Activated CD4-positive, alpha-beta memory T cell treated with anti-CD3 and anti-CD28 coated beads, Interleukin-2, amount 10 ng/mL, durations not matched to agents 7 days and 5 days (primary cell): ENCODE measurements at regions not wholly inside any gene's neighbourhood (a gene's known extent, or its start where the extent isn't known, plus 50 kb on each side); places are given as distances from the start of the nearest gene placed in this dataset.
"Not testable (repeated sequence)": the region's sequence is repeated elsewhere in the genome, so short reads cannot be mapped to it uniquely, and the experiment has no call there.

ENCODE experiments used
- CTCF ChIA-PET: fragments of 350-600 bp; sonication (Branson Sonifier 250); formaldehyde crosslinking; loops from one replicate; lab custom pipeline; 2021; ENCODE audit warnings: antibody characterized with exemption, inconsistent platforms; lab: Charles Lee
- POLR2A ChIA-PET: fragments of 350-600 bp; sonication (Branson Sonifier 250); formaldehyde crosslinking; loops from one replicate; lab custom pipeline; 2021; ENCODE audit warnings: antibody characterized with exemption; lab: Charles Lee
- DNase-seq: peaks from one replicate; pipeline ENCODE4 v3.0.0-alpha.2; 2020
- H3K27ac Mint-ChIP-seq: one replicate; pipeline ENCODE4 v1.8.0; 2021; ENCODE audit warnings: mild to moderate bottlenecking, mixed read lengths
- H3K27me3 Mint-ChIP-seq: one replicate; pipeline ENCODE4 v1.8.0; 2021; ENCODE audit warnings: mixed read lengths
- H3K36me3 Mint-ChIP-seq: one replicate; pipeline ENCODE4 v1.8.0; 2021; ENCODE audit warnings: low read depth, mixed read lengths
- H3K4me1 Mint-ChIP-seq: one replicate; pipeline ENCODE4 v1.8.0; 2021; ENCODE audit warnings: mixed read lengths
- H3K4me3 Mint-ChIP-seq: one replicate; pipeline ENCODE4 v1.8.0; 2021; ENCODE audit warnings: mild to moderate bottlenecking, mixed read lengths
- H3K9me3 Mint-ChIP-seq: one replicate; pipeline ENCODE4 v1.8.0; 2021; ENCODE audit warnings: mixed read lengths

DNA sequence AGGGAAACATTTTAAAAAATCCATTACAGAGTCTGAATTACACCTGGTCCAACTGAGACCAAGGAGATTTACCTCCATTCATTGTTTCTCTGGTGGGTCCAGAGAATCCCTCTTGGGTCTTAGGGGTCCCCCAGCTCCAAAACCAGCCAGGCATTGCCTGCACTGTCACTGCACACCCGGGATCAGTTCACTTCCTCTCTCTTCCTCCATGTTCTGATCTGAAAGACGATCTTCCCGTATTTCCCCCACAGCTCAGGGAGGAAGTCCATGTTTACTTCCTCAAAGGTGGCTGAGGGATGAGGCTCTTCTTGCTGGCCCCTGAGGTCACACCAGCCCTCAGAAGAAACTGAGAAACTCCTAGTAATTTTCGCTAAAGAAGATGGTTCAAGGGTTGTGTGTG lies 159.7 kb downstream of the BMP7 start:
- Mint-ChIP-seq H3K9me3 (no peaks in the 10 kb centered on the region), H3K36me3 (no peaks in the 10 kb centered on the region), H3K4me3 (no peak overlapping the region), H3K27ac (no peak overlapping the region), H3K27me3 (no peaks in the 10 kb centered on the region), H3K4me1 (no peaks in the 10 kb centered on the region)
- DNase-seq: no peak
- CTCF ChIA-PET: no interaction called here
- POLR2A ChIA-PET: no interaction called here

DNA sequence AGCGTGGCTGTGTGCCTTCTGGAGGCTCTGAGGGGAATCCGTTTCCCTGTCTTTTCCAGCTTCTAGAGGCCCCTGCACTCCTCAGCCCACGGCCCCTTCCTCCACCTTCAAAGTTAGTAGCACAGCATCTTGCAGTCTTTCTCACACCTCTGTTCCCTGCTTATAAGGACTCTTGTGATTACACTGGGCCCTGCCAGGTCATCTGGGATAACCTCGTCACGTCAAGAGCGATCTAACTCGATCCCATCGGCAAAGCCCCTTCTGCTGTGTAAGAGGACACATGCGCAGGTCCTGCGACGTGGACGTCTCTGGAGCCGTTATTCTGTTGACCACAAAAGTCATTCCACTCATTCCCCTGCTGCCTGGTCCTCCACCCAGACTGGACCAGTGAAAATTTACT lies 159.2 kb downstream of the BMP7 start:
- POLR2A ChIA-PET: no interaction called here
- Mint-ChIP-seq H3K9me3 (no peaks in the 10 kb centered on the region), H3K4me1 (no peaks in the 10 kb centered on the region), H3K36me3 (no peaks in the 10 kb centered on the region), H3K27ac (no peak overlapping the region), H3K27me3 (no peaks in the 10 kb centered on the region), H3K4me3 (no peak overlapping the region)
- DNase-seq: no peak
- CTCF ChIA-PET: no interaction called here

GRCh38 chr20:57108218-57108617 lies 158.2 kb downstream of the BMP7 start:
- Mint-ChIP-seq H3K36me3 (no peaks in the 10 kb centered on the region), H3K27ac (no peak overlapping the region), H3K4me1 (no peaks in the 10 kb centered on the region), H3K4me3 (no peak overlapping the region), H3K27me3 (no peaks in the 10 kb centered on the region), H3K9me3 (no peaks in the 10 kb centered on the region)
- ChIA-PET POLR2A (no interaction called here), CTCF (no interaction called here)
- no peak for DNase-seq

GRCh38 chr20:57108742-57109570 lies 157.5 kb downstream of the BMP7 start:
- ChIA-PET POLR2A (no interaction called here), CTCF (no interaction called here)
- Mint-ChIP-seq H3K27ac (no peak overlapping the region), H3K27me3 (no peaks in the 10 kb centered on the region), H3K9me3 (no peaks in the 10 kb centered on the region), H3K4me1 (no peaks in the 10 kb centered on the region), H3K4me3 (no peak overlapping the region), H3K36me3 (no peaks in the 10 kb centered on the region)
- no peak for DNase-seq

GRCh38 chr20:57109571-57109953 lies 156.9 kb downstream of the BMP7 start:
- Mint-ChIP-seq H3K27ac (no peak overlapping the region), H3K4me1 (no peaks in the 10 kb centered on the region), H3K9me3 (no peaks in the 10 kb centered on the region), H3K36me3 (no peaks in the 10 kb centered on the region), H3K4me3 (no peak overlapping the region), H3K27me3 (no peaks in the 10 kb centered on the region)
- CTCF ChIA-PET: no interaction called here
- POLR2A ChIA-PET: no interaction called here
- no peak for DNase-seq

DNA sequence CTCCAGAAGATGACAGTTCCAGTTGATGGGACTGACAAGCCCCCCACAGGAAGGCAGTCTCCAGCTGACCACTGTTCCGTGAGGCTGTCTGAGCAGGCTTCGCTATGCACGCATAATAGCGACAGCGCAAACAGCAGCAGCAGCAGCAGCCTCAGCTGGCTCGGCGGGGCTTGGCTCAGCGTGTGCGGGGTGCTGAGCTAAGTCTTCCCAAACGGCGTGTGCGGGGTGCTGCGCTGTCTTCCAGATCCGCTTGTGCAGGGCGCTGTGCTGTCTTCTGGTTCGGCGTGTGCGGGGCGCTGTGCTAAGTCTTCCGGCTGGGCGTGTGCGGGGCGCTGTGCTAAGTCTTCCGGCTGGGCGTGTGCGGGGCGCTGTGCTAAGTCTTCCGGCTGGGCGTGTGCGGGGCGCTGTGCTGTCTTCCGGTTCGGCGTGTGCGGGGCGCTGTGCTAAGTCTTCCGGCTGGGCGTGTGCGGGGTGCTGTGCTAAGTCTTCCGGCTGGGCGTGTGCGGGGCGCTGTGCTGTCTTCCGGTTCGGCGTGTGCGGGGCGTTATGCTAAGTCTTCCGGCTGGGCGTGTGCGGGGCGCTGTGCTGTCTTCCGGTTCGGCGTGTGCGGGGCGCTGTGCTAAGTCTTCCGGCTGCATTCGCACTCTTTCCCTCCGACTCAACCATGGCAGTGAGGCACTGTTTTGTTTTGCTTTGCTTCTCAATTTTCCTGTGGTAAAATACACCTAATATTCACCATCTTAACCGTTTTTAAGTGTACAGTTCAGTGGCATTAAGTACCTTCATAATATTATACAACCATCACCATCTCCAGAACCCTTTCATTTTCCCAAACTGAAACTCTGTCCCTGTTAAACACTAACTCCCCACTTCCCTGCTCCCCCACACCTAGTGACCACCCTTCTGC lies 156.1 kb downstream of the BMP7 start:
- H3K27me3 Mint-ChIP-seq, H3K9me3 Mint-ChIP-seq, H3K36me3 Mint-ChIP-seq, H3K27ac Mint-ChIP-seq, POLR2A ChIA-PET, DNase-seq, CTCF ChIA-PET, H3K4me3 Mint-ChIP-seq, H3K4me1 Mint-ChIP-seq: not testable (repeated sequence)

- no peaks in the 10 kb centered on the region for H3K4me1 Mint-ChIP-seq
- H3K27me3 Mint-ChIP-seq: no peaks in the 10 kb centered on the region
- no peaks in the 10 kb centered on the region for H3K9me3 Mint-ChIP-seq
- no peak for DNase-seq
- ChIA-PET POLR2A (no interaction called here), CTCF (no interaction called here)
- H3K36me3 Mint-ChIP-seq: no peaks in the 10 kb centered on the region
- no peak overlapping the region for H3K4me3 Mint-ChIP-seq
- H3K27ac Mint-ChIP-seq: no peak overlapping the region
Measured at GRCh38 chr20:57111028-57111373, 155.4 kb downstream of the BMP7 start.

- Mint-ChIP-seq H3K27ac (no peak overlapping the region), H3K4me1 (no peaks in the 10 kb centered on the region), H3K4me3 (no peak overlapping the region), H3K27me3 (no peaks in the 10 kb centered on the region), H3K9me3 (no peaks in the 10 kb centered on the region), H3K36me3 (no peaks in the 10 kb centered on the region)
- ChIA-PET CTCF (no interaction called here), POLR2A (no interaction called here)
- no peak for DNase-seq
Measured at GRCh38 chr20:57112448-57112847, 154.0 kb downstream of the BMP7 start.

- no peaks in the 10 kb centered on the region for H3K4me1 Mint-ChIP-seq
- no peaks in the 10 kb centered on the region for H3K27me3 Mint-ChIP-seq
- H3K27ac Mint-ChIP-seq: no peak overlapping the region
- ChIA-PET CTCF (interaction anchor here (0.6 kb wide), 1 partner anchor 599 kb away, joined by 4 read pairs; no protein-coding TSS in a partner anchor), POLR2A (no interaction called here)
- no peaks in the 10 kb centered on the region for H3K36me3 Mint-ChIP-seq
- DNase-seq: no peak
- H3K9me3 Mint-ChIP-seq: no peaks in the 10 kb centered on the region
- H3K4me3 Mint-ChIP-seq: no peak overlapping the region
Measured at GRCh38 chr20:57114290-57115005, 152.0 kb downstream of the BMP7 start.

DNA sequence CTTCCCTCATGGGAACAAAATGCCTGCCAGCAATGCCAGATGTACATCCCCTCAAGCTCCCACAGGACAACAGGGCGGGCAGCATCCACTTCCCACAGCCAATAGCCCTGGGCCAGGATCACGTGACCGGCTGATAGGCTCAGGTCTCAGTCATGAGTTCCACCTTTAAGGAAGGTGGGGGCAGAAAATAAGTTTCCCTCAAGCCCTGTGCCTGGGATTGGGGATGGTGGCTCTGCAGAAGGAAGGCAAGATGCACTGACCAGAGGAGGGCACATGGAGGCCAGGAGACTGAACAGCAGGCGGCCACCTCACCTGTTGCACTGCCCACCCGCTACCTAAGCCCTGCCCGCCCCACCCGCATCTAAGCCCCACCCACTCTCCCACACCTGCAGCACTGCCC lies 149.1 kb downstream of the BMP7 start:
- ChIA-PET POLR2A (no interaction called here), CTCF (no interaction called here)
- Mint-ChIP-seq H3K4me1 (no peaks in the 10 kb centered on the region), H3K4me3 (no peak overlapping the region), H3K9me3 (no peaks in the 10 kb centered on the region), H3K27me3 (no peaks in the 10 kb centered on the region), H3K27ac (no peak overlapping the region), H3K36me3 (no peaks in the 10 kb centered on the region)
- no peak for DNase-seq

DNA sequence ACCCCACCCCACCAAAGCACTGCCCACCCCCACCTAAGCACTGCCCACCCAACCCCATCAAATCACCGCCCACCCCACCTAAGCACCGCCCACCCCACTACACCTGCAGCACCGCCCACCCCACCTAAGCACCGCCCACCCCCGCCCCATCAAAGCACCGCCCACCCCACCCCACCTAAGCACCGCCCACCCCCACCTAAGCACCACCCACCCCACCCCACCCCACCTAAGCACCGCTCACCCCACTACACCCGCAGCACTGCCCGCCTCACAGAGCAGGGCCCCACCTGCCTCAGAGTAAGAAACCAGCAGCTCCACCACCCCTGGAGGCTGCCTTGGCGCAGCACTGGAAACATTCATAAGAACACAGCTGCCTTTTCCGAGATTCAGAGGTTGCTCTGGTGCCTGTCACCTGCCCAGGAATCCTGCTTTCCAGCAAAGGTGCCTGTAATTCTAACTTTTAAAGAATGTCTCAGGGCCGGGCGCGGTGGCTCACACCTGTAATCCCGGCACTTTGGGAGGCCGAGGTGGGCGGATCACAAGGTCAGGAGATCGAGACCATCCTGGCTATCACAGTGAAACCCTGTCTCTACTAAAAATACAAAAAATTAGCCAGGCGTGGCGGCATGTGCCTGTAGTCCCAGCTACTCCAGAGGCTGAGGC lies 148.2 kb downstream of the BMP7 start:
- no peak overlapping the region for H3K4me3 Mint-ChIP-seq
- H3K27me3 Mint-ChIP-seq: peaks cover 2% of the 10 kb centered on the region
- POLR2A ChIA-PET: no interaction called here
- H3K36me3 Mint-ChIP-seq: no peaks in the 10 kb centered on the region
- no peaks in the 10 kb centered on the region for H3K4me1 Mint-ChIP-seq
- CTCF ChIA-PET: no interaction called here
- no peak overlapping the region for H3K27ac Mint-ChIP-seq
- H3K9me3 Mint-ChIP-seq: no peaks in the 10 kb centered on the region
- no peak for DNase-seq
